Thoracic aorta (tissue), 2 donors: ENCODE measurements at regions not wholly inside any gene's neighbourhood (a gene's known extent, or its start where the extent isn't known, plus 50 kb on each side); places are given as distances from the start of the nearest gene placed in this dataset.

Experiments used
- ATAC-seq: fragments of 150-250 bp; one replicate; pipeline ENCODE4 v1.8.0; 2017; ENCODE audit warnings: low read depth; ENCODE audit not compliant: insufficient number of reproducible peaks, low FRiP score
- DNase-seq: peaks from one replicate; pipeline ENCODE4 v3.0.0-alpha.2; 2020; ENCODE audit warnings: low spot score
- H3K27ac ChIP-seq, 2 donors: fragments of 200-600 bp; sonication (generic); 1 replicate in 1 of 2; 2 replicates in 1 of 2; pipeline ENCODE4 v1.5.1; 2016; ENCODE audit warnings: mild to moderate bottlenecking in 2 of 2, moderate library complexity in 2 of 2
- H3K27me3 ChIP-seq: fragments of 200-600 bp; sonication (generic); replicated peaks from 2 replicates; pipeline ENCODE4 v1.6.0; 2016; ENCODE audit warnings: mild to moderate bottlenecking; ENCODE audit not compliant: insufficient read depth
- H3K36me3 ChIP-seq: fragments of 200-600 bp; sonication (generic); one replicate; pipeline ENCODE4 v1.5.1; 2016
- H3K4me1 ChIP-seq, 2 donors: fragments of 200-600 bp; sonication (generic); 1 replicate in 1 of 2; 2 replicates in 1 of 2; pipeline versions ENCODE4 v1.5.1 to v1.6.0; 2016; ENCODE audit warnings: low read depth in 2 of 2, mild to moderate bottlenecking in 1 of 2; ENCODE audit not compliant: control insufficient read depth in 1 of 2
- H3K4me3 ChIP-seq: fragments of 200-600 bp; sonication (generic); 2 replicates; pipeline ENCODE4 v1.5.1; 2016; ENCODE audit warnings: mild to moderate bottlenecking
- H3K9me3 ChIP-seq: fragments of 200-600 bp; sonication (generic); 2 replicates; pipeline ENCODE4 v1.5.1; 2016
- CTCF ChIP-seq: fragments of 200-600 bp; sonication (generic); IDR thresholded peaks from one replicate; pipeline ENCODE4 v1.5.1; 2019; ENCODE audit warnings: antibody characterized with exemption

GRCh38 chr10:65024886-65025285 is 1503.7 kb downstream of the REEP3 start:
- Histone ChIP-seq H3K9me3 (no peaks in the 10 kb centered on the region), H3K27ac (no peak overlapping the region), H3K4me3 (no peak overlapping the region), H3K4me1 (no peaks in the 10 kb centered on the region), H3K36me3 (no peaks in the 10 kb centered on the region), H3K27me3 (no peaks in the 10 kb centered on the region)
- ATAC-seq: no peak
- TF ChIP-seq CTCF: no peak
- no peak for DNase-seq

- Histone ChIP-seq H3K27me3 (no peaks in the 10 kb centered on the region), H3K36me3 (no peaks in the 10 kb centered on the region), H3K9me3 (no peaks in the 10 kb centered on the region), H3K4me3 (no peak overlapping the region), H3K4me1 (peaks cover 0 to 14% of the 10 kb centered on the region in 2 donors), H3K27ac (no peak overlapping the region)
- no peak for ATAC-seq
- no peak for TF ChIP-seq CTCF
- DNase-seq: no peak
These were observed 1509.1 kb downstream of the REEP3 start for GRCh38 chr10:65030263-65030662.

- H3K4me3 ChIP-seq: no peak overlapping the region
- ATAC-seq (no peak), DNase-seq (no peak)
- no peak for TF ChIP-seq CTCF
- no peaks in the 10 kb centered on the region for H3K27me3 ChIP-seq
- peaks cover 0 to 14% of the 10 kb centered on the region in 2 donors for H3K4me1 ChIP-seq
- H3K27ac ChIP-seq: no peak overlapping the region
- no peaks in the 10 kb centered on the region for H3K9me3 ChIP-seq
- H3K36me3 ChIP-seq: no peaks in the 10 kb centered on the region
These were observed 1511.9 kb downstream of the REEP3 start for GRCh38 chr10:65032867-65033769.

- TF ChIP-seq CTCF: no peak
- no peaks in the 10 kb centered on the region for H3K9me3 ChIP-seq
- H3K27me3 ChIP-seq: no peaks in the 10 kb centered on the region
- H3K4me1 ChIP-seq: peaks cover 0 to 14% of the 10 kb centered on the region in 2 donors
- no peak overlapping the region for H3K4me3 ChIP-seq
- H3K36me3 ChIP-seq: no peaks in the 10 kb centered on the region
- H3K27ac ChIP-seq: no peak overlapping the region
- ATAC-seq: no peak
- no peak for DNase-seq
These were observed 1512.8 kb downstream of the REEP3 start for GRCh38 chr10:65033957-65034356.

GRCh38 chr10:65040796-65041195 is 1519.6 kb downstream of the REEP3 start:
- DNase-seq (no peak), ATAC-seq (no peak)
- Histone ChIP-seq H3K4me3 (no peak overlapping the region), H3K4me1 (no peaks in the 10 kb centered on the region), H3K27ac (no peak overlapping the region), H3K36me3 (no peaks in the 10 kb centered on the region), H3K9me3 (no peaks in the 10 kb centered on the region), H3K27me3 (no peaks in the 10 kb centered on the region)
- TF ChIP-seq CTCF: no peak
